CD4-positive, alpha-beta T cell treated with Interleukin-17A for 1 hour (primary cell): ENCODE measurements at regions not wholly inside any gene's neighbourhood (a gene's known extent, or its start where the extent isn't known, plus 50 kb on each side); places are given as distances from the start of the nearest gene placed in this dataset.

Experiments
- DNase-seq: peaks from one replicate; pipeline ENCODE4 v3.0.0-alpha.2; 2020

DNA sequence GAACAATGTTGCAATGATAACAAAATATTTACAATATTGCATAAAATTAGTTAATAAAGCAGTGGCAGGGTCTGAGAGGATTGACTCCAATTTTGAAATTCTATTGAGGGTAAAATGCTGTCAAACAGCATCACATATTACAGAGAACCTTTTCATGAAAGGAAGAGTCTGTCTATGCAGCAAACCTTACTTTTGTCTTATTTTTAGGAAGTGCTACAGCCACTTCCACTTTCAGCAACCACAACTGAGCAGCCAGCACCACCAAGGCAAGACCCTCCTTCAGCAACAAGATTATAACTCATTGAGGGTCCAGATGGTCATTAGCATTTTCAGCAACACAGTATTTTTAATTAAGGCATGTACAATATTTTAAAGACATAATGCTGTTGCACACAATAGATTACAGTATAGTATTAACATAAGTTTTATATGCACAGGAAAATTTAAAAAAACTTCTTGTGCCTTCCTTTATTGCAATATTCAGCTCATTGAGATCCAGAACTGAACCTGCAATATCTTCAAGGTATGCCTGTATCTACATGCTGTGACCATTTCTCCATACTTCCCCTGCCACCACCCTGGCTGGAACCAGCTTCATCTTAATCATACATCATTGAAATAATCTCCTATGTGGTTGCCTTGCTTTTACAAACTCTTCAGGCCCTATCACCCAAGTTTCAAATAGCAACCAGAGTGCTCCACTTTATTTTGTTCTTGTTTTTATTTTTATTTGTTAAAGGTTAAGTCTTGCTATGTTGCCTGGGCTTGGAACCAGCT, 711.2 kb downstream of the KCNA4 start:
- no peak for DNase-seq

GRCh38 chr11:29300420-29300819, 716.4 kb downstream of the KCNA4 start:
- no peak for DNase-seq

GRCh38 chr11:29296680-29297079, 720.1 kb downstream of the KCNA4 start:
- no peak for DNase-seq

DNA sequence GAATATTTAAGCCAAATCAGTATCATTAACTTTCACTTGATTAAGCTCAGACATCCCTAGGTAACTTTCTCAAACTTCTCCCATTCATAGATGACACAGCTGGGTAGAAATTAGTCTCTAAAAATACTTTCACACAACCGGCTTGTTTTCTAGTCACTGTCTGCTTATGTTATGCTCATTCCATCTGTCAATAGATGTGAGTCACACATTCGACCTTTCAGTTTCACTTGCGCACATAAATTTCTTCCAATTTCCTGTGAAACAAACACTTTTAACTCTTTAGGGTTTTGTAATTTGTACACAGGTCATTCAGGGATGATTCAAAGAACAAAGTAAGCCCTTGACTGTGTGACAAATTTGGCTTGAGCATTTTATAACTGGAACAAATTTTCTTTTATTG, 723.0 kb downstream of the KCNA4 start:
- no peak for DNase-seq

GRCh38 chr11:29282088-29282487, 734.7 kb downstream of the KCNA4 start:
- DNase-seq: no peak

DNA sequence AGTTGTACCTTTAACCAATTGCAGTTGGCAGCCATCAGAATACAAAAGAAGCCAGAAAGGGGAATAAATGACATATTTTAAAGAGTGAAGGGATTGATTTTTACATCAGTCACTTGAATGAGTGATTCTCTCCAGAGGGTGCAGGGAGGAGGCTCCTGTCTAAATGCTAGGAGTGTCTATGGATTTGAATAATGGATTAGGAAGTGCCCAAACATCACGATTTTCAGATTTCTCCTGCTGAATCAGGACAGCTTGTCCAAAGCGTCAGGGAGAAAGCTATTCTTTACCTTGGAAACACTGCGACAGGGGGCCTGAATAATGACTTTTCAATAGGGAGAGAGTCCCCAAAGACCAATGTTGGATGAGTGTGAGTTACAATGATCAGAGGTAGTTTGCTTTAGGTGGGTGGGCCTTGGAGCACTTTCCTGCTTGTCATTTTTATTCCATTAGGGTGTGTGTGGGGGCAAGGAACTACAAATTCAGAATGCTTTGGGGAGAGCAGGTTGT, 735.5 kb downstream of the KCNA4 start:
- no peak for DNase-seq

DNA sequence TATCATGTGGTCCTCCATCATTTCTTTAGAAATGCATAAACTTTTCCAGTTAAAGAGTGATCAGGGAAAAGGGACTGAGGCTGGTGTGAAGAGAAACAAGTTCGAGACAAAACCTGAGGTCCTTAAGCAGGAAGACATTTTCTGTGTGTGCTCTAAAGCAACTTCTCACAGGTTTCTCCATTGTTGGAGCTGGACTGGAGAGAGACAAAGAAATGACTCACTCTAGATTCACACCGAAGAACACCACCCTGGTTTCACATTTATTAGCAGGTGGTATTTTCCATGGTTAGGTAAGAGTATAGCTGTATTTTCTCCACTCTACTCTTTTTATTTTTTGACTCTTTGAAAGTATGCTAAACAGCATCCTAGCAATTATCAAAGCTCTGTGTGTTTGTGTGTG, 736.4 kb downstream of the KCNA4 start:
- no peak for DNase-seq

DNA sequence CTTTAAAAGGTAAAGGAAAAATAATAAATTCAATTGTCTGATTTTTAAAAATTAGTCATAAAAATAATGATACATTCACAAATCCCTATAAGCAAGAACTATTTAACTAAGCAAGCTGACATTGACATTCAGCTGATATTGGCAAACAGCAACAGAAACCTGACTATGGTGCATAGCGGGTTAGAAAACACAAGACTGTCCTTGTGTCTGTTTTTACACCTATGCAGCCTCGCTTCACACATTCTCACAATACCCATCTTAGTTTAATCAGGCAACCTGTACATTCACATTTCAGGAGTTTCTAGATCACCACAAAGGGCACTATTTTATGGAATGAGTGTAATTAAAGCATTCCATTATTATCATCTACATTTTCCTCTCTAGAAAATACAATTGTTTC, 737.1 kb downstream of the KCNA4 start:
- DNase-seq: no peak

- no peak for DNase-seq
Observed at GRCh38 chr11:29272019-29272654, 744.7 kb downstream of the KCNA4 start.

DNA sequence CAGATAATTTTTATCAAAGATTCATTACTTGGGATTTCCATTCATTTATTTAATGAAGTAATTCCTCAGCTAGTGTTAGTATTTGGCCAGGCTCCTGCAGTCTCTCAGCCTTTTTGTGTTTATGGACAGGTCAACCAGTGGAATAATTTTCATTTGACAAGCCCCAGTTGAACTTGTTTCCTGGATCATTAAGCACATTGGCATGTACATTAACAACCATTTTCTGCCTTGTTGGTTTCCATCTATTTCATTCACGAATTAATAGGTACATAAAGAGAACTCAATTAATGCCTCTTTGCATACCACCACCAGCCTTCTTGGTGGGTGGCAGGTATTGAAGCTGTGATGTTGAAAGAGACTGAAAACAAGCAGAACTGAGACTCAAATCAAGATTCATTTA, 745.2 kb downstream of the KCNA4 start:
- no peak for DNase-seq

- no peak for DNase-seq
Observed at GRCh38 chr11:29268733-29269132, 748.1 kb downstream of the KCNA4 start.

- no peak for DNase-seq
Observed at GRCh38 chr11:29265792-29266191, 751.0 kb downstream of the KCNA4 start.

DNA sequence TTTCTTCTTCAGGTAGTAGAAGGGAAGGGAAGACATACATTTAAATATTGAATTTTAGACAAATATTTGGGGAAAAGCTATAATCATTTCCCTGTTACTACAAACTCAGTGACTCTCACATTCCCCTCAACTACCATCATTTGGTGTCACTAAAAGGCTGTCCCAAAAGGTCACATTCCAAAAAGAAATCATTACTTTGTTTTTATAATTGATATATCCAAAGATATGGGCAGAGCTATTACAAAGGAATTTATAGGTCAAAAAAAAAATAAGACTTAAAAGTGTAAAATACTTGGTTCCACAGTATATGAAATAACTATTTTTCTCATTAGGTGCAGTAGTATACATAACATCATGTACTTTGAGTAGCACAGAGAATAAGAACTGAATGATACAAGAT, 751.4 kb downstream of the KCNA4 start:
- no peak for DNase-seq

DNA sequence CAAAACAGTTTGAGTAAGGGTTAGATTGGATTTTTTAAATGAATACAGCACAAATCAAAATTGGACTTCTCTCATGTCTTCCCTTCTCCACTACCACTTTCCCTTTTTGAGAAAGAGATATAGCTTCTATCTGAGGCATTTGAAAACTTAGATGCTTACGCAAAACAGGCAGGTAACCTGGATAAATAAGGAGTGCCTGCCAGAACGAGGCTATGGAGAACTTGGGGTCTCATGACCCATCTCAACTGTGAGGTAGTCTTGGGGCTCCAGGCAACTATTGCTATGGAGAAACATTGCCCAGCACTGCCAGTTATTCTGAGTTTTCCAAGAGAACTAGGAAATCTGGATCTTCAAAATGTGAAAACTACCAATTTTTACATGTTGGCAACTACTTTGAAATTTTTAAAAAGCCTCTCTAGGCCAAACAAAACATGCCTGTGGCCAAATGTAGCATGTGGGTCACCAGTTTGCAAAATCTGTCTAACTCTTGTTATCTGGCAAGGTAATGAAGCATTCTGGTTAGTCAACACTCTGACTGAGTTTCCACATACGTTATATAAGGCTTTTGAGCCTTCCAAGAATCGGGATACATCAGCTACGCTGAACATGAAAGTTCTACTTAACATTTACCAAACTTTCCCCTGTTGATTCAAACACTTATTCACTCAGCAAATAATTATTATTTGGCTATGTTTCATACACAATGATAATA, 752.7 kb downstream of the KCNA4 start:
- no peak for DNase-seq

DNA sequence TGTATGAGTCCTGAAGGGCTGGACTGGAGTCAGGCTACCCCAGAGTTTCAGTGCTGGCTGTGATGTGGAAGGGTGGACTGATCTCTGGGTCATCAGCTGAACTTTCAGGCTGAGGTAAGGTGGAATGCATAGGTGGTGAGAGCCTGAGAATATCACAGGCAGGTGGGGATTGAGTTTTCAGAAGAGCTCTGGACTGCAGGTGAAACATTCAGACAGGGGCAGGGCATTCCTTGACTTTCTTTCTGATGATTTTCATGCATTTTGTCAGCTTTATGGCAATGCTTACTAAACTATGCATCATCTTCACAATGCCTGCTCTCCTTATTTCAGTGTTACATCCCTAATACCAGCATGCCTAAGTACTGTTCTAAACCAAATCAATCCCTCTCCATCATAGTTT, 755.0 kb downstream of the KCNA4 start:
- no peak for DNase-seq

DNA sequence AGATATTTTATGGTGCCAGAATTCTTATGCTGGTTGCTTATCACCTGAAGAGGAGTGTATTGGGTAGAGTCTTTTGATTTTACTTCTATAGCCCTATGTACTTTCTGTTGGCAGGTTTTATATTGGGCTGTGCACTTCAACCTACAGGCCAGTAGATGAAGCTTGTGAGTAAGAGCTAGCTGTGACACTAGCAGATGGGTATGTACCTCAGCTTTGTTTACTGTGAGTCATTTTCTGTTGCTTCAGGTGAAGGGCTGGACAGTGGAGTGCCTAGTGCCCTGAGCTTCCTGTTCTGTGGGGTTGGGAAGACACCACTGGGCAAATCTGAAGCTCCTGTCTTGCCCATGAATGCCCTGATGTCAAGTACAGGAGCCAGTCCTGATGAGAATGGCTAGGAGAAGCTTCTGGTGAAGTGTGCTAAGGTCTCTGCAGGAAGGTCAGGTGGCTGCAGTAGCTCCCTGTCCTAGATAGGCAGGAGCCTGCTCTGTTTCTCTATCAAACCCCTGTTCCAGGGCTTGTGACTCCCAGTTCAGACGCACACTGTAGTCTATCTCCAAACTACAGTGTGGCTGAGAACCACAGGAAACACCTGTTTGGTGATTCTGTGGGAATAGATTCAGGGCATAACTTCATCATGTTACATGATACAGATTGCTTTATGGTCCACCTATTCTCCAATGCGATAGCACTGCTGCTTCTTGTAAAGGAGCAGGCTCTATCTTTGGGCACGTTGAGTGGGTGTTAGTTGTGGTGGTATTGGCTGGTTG, 755.7 kb downstream of the KCNA4 start:
- no peak for DNase-seq

DNA sequence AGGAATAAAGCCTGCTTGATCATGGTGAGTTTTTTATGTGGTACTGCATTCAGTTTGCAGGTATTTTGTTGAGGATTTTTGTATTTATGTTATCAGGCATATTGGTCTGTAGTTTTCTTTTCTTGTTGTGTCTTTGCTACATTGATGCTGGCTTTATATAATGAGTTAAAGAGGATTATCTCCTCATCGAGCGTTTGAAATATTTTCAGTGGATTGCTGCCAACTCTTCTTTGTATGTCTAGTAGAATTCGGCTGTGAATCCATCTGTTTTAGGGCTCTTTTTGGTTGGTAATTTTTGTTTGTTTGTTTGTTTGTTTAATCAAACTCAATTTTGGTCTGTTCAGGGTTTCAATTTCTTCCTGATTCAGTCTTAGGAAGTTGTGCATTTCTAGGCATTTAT, 758.4 kb downstream of the KCNA4 start:
- DNase-seq: no peak

DNA sequence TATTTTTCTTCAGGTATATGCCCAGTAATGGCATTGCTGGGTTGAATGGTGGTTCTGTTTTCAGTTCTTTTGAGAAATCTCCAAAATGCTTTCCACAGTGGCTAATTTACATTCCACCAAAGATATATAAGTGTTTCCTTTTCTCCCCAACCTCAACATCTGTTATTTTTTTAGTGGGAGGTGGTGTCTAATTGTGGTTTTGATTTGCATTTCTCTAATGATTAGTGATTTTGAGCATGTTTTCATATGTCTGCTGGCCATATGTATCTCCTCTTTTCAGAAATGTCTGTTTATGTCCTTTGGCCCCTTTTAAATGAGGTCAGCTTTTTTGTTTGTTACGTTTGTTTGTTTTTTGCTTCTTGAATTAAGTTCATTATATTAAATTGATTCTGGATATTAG, 760.2 kb downstream of the KCNA4 start:
- DNase-seq: no peak

DNA sequence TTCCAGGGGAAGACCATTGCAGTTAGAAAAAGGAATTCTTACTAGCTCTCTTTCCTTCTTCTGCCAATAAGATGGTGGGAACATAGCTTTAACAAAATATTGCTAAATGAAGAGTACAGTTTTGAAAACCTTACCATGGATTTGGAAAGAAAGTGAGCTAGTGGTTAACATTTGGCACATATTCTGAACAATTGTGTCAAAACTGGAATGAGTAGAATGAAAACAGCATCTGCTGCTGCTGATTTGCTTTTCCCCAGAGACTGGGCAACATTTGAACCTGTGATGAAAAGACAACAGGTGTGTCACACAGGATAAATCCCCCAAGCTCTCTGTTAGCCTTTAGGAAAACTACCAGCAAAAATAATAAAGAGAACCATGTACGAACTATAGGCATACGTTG, 761.4 kb downstream of the KCNA4 start:
- no peak for DNase-seq

DNA sequence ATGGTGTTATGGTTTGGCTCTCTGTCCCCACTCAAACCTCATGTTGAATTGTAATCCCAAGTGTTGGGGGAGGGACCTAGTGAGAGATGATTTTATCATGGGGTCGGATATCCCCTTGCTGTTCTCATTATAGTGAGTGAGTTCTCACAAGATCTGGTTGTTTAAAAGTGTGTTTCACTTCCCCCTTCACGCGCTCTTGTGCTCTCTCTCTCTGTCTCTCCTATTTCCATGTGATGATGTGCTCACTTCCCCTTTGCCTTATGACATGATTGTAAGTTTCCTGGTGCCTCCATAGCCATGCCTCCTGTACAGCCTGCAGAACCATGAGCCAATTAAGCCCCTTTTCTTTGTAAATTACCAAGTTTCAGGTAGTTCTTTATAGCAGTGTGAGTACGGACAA, 765.1 kb downstream of the KCNA4 start:
- DNase-seq: no peak

DNA sequence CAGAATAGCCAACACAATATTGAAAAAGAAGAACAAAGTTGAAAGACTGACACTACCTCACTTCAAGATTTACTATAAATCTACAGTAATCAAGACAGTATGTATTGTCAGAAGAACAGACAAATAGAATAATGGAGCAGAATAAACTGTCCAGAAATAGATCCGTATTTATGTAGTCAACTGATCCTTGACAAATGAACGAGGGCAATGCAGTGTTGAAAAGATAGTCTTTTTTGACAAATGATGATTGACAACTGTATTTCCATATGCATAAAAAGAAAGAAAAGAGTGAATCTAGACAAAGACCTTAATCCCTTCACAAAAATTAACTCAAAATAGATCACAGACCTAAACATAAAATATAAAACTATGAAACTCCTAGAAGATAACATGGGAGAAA, 767.1 kb downstream of the KCNA4 start:
- no peak for DNase-seq

- DNase-seq: no peak
Observed at GRCh38 chr11:29244355-29244754, 772.5 kb downstream of the KCNA4 start.

DNA sequence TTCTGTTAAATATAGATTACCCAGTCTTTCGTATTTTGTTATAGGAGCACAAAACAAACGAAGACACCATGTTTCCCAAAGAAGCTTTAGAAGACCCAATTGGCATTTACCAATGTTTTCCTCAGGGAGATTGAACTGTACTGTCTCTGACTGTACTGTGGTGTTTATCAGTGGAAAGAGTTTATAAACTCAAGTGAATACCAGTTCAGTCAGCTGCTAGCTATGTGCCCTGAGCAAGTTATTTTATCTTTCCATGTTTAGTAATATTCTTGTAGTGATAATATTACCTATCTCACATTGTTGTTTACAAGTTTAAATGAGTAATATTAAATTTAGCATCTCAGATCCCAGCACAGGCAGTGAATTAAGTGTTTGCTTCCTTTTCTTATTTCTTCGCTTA, 773.2 kb downstream of the KCNA4 start:
- no peak for DNase-seq
